ENCODE measurements at regions not wholly inside any gene's neighbourhood (a gene's known extent, or its start where the extent isn't known, plus 50 kb on each side); places are given as distances from the start of the nearest gene placed in this dataset.

DNA sequence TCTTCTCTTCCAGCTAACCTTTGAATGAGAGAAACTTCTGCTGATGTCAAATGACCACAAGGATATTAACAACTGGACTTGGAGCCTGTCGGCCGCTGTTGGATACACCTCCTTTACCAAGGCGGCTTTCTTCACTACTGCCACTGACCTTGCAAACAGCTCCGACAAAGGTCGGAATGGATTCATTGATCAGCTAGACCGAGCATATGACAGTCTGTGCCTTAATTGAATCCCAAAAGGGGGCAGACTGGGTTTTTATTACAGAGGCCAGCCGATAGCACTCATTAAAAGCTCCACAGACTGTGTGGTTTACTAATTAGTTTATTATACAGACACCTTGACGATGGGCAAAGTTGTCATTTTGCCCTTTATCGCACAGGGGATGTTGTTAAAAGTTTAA, 394.5 kb downstream of the RERGL start:
- intact Hi-C loops (cut with DNase I) = no loop called here
- DNase-seq (ENCODE audit: low spot score) = no peak

DNA sequence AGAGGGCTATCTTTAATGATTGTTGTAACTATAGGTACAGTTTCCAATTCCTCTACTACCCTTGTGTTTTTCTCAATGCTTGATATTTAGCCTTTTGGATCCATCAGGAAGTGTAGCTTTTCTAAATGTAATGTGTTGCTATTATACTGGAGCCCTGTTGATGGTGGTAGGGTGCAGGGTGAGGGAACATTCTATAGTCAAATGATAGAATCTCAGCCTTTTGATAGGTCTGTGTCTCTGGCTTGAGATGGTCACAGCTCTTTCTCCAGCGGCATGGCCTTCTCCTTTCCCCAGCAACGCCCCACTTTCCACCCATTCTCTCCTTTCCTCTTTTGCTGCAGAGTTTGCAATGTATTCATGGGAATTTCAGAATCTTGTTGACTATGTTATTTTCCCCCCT, 398.6 kb downstream of the RERGL start:
- no peak for DNase-seq (ENCODE audit: low spot score)
- intact Hi-C loops (cut with DNase I) = no loop called here

DNA sequence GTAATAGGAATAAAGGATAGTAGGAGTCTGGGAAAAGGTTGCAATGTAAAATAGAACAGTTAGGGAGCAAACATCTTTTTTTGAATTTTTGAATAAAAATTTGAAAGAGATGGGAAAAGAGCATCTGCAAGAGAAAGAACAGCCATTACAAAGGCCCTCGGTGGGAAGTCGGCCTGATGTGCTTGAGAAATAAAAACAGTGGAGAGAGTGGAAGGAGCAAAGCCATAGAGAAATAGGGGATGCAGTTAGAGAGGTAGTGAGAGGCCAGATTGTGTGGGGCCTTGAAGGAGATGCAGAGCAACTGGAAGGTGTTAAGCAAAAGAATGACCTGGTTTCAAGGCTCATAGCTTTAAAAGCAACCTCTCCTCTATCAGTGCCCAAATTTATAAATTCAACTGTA, 409.8 kb downstream of the RERGL start:
- no peak for DNase-seq (ENCODE audit: low spot score)
- intact Hi-C loops (cut with DNase I) = no loop called here

DNA sequence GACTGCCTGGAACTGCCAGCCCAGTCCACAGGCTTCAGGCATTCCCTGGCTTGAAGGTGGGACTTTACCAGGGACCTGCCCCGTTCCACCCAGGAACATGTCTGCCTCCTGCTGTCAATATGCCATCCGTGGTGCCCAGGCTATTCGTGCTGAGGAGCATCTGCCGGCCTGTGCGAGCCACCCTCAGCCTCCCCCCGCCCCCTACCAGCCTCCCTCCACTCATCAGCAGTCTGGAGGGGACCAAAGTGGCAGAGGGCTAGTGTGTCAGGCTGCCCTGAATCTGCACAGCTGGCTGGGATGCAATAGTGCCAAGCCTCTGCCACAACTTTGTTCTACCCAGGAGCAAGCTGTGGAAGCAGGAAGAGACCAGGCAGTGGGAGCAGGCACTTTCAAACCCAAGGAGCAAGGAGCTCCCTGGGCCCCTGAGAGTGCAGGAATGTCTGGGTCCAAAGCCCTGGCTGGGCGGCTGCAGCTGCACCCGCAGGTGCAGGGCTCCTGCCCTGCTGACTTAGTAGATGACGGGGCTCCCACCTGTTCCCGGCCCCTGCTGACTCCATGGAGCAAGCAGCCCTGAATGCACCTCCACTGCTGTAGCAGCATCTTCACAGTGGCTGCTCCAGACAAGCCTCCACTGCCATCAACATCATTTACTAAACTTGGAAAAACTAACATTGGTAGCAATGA, 423.2 kb downstream of the RERGL start:
- no peak for DNase-seq (ENCODE audit: low spot score)
- intact Hi-C loops (cut with DNase I) = no loop called here

DNA sequence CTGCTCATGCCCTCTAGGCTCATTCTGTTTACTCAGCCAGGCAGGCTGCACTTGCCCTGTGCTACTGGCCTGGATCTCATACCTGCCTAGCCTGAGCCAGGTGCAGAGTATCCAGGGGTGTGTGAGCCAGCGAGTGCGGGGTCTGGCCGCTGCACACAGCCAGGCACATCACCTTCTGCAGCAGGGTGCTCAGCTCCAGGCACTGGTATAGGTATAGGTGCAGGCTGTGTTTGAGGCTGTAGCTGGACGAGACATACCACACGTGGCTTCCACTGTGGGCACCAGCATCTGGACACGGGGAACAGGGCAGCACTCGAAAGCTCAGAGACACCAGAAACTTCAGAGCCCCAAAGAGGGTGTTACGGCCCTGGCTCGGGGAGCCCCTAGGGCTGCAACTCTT, 424.2 kb downstream of the RERGL start:
- DNase-seq (ENCODE audit: low spot score) = no peak
- intact Hi-C loops (cut with DNase I) = no loop called here

DNA sequence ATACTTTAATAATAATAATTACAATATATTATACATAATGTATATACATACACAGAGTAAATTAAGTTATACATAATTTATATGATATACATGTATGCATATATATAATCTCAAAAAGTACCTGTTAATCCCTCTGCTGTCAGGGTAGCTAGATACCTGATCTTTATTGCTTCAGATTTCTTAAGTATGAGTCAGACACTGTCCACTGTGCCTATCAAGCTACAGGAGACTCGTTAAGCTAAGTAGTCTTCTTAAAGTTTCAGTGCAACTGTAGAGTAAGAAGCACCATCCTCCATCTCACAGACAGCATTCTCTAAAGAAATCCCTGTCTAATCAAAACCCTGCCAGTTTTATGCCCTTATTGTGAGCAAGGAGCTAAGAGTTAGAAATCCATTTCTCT, 428.7 kb downstream of the RERGL start:
- DNase-seq (ENCODE audit: low spot score) = no peak
- intact Hi-C loops (cut with DNase I) = no loop called here

DNA sequence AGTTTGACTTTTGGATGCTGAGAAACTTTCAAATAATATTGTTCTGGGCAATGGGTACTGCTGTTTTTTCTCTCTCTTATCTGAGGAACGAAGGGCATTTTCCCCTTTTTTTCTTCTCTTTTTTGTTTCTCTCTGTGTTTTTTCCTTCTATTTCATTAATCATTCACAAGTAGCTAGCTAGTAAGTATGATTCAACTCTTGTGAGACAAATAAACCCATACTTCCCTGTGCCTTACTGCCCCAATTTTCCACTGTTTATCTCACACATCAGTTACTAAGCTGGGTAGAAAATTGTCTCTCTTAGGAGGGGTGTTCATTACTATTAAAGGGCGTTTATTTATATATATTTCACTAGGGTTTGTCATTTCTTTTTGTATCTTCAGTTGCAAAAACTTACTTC, 437.6 kb downstream of the RERGL start:
- intact Hi-C loops (cut with DNase I) = no loop called here
- DNase-seq (ENCODE audit: low spot score) = no peak

DNA sequence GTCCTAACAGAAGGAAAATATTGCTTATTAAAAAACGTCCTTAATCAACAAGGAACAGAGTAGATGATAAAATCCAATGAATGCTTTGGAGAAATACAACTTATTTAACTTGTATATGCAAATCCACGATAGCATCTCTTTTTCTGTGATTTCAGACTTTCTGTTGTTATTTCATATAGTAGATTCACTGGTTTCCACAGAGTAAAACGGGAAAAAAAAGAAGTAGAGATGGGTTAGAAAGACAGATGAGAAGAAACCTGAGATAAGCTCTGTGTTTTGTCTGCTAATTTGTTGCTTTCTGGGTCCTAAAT, 447.7 kb downstream of the RERGL start:
- intact Hi-C loops (cut with DNase I) = no loop called here
- no peak for DNase-seq (ENCODE audit: low spot score)

DNA sequence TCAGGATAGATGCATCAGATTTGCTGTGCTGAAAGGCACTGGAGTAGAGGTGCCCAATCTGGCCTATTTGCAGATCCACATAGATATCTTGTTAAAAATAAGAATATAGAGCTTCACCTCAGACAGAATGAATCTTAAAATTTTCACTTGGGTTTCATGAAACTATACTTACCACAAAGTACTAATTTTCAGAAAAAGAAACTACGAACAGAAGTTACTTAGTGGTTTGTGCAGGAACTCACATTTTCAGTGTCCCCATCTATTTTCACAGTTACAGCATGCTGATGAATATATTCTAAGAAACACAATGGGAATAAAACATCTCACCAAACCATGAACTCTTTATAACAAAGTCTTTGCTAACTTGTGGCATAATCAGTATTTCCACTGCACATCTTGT, 449.4 kb downstream of the RERGL start:
- no peak for DNase-seq (ENCODE audit: low spot score)
- intact Hi-C loops (cut with DNase I) = no loop called here

DNA sequence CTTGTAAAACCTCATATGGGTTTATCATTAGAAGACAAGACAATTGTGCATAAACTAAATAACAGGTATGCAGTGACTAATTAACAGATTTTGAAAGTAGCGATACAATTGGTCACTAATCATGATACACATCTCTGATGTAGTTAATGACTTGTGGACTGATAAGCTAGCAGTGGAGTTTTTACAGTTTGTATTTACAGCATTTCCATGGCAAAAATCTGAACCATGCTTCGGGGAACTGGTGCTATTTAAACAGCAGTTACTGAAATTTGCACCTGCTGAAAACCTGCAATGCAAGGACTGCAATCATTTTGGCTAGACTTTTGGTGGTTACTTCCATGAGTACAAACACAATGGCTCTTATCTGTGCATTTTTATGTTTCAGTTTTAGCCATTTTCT, 471.2 kb downstream of the RERGL start:
- DNase-seq (ENCODE audit: low spot score) = no peak
- intact Hi-C loops (cut with DNase I) = loop anchor here in 1 of 2 donors (10.0 kb wide), 1 partner anchor 1484 kb away; no protein-coding TSS in a partner anchor

DNA sequence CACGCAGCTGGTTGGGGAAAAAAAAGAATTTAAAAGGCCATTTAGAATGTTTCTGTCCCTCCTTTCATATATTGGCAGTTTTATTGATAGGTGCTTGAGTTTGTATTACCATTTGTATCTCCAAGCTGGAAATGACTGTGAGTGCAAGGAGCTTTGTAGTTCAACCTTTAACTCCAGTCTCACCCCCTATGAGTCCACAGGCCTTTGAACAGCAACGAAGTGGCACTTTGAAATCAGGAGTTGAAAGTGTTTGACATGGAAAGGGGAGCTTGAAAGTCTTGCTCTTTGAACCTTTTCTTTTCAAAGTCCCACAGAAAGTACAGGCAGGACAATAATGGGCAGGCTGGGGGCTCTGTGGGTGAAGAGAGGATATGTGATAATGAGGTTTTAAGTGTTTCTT, 480.3 kb downstream of the RERGL start:
- no peak for DNase-seq (ENCODE audit: low spot score)
- intact Hi-C loops (cut with DNase I) = loop anchor here in 1 of 2 donors (10.0 kb wide), 1 partner anchor 1475 kb away; no protein-coding TSS in a partner anchor

DNA sequence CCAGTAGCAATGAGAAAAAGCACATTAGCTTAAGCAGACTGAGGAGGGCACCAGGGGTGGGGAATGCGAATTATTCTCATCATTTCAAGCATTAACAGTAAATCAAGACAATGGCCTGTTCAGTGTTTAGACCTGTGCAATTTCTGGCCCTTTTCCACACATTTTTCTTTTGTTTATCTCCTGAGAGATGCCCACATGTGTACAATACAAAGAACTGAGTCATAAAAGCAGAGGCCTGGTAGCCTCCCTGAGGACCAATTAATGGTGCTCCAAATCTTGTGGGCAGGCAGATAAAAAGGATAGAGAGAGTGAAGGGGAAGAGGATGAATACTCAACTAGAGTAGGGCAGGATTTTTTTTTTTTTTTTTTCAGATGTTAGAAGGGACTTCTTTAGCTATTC, 480.8 kb downstream of the RERGL start:
- no peak for DNase-seq (ENCODE audit: low spot score)
- intact Hi-C loops (cut with DNase I) = no loop called here

DNA sequence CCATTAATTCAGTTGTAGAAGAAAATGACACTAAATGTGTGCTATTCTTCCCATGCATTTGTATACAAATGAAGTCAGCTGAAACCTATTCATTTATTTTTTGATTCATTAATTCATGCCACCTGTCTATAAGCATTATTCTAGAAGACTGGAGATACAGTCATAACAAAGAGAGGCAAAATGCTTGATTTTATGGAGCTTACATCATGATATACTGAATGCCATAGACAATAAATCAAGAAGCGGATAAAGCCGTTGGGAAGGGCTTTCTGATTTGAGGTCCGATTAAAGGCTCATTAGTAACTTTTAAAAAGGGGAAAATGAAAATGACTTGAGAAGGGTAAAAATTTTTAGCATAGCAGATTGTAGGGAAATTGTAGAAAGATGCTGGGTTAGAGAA, 494.9 kb downstream of the RERGL start:
- intact Hi-C loops (cut with DNase I) = no loop called here
- DNase-seq (ENCODE audit: low spot score) = no peak

DNA sequence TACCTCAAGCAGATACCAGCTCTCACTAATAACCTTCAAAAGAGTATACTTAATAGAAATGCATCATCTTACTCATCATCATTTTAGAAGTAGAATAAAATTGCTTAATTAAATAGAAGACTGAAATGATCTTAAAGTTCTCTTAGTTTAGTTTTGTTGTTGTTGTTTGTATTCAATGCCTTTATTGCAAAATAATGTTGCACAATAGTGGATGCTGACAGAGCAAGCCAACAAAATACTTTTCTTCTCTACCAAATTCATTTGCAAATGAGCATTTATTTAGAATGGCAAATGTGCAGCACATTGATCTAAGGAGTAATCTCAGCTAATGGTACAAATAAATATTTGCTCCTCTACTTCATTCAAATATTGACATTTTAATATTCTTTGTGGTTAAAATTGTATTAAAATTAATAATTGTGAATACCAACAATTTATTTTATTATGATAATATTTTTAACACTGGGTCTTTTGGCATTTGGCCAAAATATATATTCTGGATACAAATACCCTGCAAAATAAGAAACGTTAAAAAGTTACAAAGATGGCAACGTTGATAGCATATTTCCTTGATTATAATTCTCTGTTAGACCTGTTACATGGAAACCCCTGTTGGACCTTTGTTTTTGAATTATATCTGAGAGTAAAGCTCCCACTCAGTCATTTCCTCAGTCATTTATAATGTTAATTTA, 496.1 kb downstream of the RERGL start:
- no peak for DNase-seq (ENCODE audit: low spot score)
- intact Hi-C loops (cut with DNase I) = no loop called here

DNA sequence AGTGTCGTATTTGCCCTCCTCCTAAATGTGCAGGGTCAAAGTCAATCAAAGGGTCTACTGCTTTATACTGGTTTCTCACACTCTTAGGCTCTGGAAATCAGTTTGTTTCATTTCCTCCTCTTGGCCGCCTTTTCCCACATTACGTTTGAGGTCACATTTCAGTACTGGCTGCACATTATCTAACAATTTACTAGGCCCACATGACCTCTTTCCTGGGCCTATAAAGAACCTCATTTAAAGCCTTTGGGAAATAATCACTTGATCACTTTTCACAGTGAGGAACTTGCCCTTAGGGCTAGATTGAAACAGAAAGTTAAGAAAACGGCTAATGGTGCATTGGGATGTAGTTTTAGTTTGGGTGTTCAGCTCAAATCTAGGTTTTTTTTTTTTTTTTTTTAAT, 497.5 kb downstream of the RERGL start:
- intact Hi-C loops (cut with DNase I) = no loop called here
- DNase-seq (ENCODE audit: low spot score) = no peak

DNA sequence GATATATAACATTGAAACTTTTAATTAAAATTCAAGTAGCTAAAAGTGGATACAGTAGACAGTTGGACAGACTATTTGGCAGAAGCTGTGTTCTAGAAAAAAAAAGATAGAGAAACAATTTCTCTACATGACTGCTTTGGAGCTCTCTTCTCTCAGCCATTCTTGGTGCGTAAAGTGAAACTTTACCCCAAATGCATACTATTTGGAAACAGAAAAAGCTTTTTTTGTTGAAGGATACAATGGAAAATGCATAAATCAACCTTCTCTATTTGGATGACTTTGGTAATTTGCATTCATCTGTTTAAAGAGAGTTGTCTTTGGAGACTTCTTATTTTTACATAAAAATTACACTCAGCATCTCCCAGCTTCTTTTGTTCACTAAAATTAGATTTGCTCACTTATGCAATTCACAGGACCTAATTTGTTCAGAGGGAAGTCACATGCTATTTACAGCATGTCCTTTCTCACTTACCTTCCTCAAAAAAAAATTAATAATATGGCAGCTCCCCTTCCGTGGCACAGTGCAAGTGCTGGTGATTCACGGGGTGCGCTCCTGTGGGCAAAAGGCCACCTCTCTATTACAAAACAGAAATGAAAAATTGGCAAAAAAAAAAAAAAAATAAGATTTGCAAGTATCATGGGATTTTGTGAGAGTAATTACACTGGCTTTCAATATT, 498.9 kb downstream of the RERGL start:
- DNase-seq (ENCODE audit: low spot score) = no peak
- intact Hi-C loops (cut with DNase I) = no loop called here

DNA sequence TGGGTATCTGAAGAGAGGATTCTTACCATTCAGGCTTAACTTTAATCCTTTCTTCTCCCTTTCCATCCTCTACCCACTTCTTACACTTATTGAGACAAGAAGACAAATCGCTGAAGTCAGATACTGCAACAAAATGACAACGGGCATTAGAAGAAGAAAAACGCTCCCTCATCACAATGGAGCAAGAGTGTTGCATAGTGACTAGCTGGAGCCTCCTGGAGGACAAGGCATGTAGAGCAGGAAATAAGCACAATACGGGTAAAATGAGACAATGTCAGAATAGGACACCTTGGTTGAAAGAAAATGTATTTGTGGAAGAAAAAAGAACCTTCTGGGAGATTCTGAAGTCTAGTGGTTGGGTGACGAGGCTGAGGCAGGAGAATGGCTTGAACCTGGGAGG, 501.0 kb downstream of the RERGL start:
- intact Hi-C loops (cut with DNase I) = no loop called here
- no peak for DNase-seq (ENCODE audit: low spot score)

DNA sequence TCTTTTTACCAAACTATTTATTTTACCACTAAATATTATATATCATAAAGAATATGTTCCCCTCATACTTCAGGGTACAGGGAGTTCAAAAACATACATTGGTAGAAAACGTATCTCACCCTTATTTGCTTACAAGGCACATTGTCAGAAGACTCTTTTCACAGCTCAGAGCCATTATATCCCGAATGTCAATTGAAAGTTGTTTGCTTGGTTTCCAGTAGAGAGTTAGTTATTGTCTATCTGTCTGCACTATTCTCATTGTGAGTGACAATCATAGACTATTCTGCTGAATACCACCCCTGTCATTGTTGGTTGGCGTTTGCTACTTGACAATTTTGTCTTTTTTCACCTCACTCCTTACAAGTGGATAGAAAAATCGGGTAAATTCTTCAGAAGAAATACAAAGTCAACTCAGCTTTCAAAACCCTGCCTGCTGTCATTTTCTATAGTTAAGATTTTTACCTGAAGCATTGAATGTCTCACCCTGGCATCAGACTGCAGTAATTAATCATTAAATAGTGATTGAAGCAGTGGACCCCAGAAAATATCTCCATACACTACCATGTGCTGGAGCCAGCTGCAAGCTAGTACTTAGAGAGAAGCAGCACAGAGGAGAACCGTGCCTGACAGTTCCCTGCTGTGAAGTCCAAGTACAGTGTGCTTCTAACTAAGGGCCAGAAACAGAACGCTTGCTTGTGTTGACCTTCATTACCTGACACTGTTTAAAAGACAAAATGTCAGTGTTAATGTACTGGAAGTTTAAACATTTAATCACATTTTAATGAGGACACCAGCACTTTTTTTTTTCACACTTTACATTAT, 510.6 kb downstream of the RERGL start:
- DNase-seq (ENCODE audit: low spot score) = no peak
- intact Hi-C loops (cut with DNase I) = no loop called here

DNA sequence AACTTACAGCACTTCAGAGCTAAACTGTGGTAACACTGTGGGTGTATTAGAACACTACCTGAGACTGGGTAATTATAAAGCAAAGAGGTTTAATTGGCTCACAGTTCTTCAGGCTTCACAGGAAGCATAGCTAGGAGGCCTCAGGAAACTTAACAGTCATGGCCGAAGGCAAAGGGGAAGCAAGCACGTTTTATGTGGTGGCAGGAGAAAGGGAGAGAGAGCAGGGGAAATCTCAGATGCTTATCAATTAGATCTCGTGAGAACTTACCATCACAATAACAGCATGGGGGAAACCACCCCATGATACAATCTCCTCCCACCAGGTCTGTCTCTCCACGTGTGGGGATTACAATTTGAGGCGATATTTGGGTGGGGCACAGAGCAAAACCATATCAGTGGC, 512.6 kb downstream of the RERGL start:
- intact Hi-C loops (cut with DNase I) = no loop called here
- no peak for DNase-seq (ENCODE audit: low spot score)

DNA sequence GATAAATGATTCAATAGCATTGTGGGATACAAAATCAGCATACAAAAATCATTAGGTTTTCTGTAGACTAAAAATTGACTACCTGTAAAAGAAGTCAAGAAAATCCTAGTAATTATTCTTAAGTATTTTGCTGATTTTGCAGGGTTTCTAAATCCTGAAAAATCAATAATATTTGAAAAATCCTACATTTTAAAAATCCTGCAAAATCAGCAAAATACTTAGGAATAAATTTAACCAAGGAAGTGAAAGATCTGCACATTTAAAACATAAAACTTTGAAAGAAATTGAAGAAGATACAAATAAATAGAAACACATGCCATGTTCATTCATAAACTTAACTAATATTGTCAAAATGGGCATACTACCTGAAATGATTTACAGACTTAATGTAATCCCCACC, 517.7 kb downstream of the RERGL start:
- DNase-seq (ENCODE audit: low spot score) = no peak
- intact Hi-C loops (cut with DNase I) = no loop called here

Measured in posterior vena cava (tissue), 2 donors.